ENCODE measurements at regions not wholly inside any gene's neighbourhood (a gene's known extent, or its start where the extent isn't known, plus 50 kb on each side); places are given as distances from the start of the nearest gene placed in this dataset.

DNA sequence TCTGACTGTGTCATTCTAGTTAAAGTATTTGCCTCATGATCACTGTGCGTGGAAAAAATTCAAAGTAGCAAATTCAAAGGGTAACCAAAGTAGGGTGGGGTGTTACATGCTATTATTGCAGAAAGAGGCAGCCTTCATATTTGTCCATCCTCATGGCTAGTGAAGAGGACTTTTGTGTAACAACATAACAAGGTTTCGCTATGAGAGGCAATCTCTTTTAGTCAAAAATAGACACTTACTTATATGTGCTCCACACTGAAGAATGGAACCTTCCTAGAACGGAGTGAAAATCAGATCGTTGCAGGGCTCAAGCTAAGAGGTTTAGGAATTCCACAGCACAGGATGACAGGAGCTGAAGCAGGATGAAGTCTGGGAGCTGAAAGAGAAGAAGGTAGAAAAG lies 345.1 kb upstream of the CBLB start:
- DNase-seq (ENCODE audit: low read depth in 2 of 2), result no peak

DNA sequence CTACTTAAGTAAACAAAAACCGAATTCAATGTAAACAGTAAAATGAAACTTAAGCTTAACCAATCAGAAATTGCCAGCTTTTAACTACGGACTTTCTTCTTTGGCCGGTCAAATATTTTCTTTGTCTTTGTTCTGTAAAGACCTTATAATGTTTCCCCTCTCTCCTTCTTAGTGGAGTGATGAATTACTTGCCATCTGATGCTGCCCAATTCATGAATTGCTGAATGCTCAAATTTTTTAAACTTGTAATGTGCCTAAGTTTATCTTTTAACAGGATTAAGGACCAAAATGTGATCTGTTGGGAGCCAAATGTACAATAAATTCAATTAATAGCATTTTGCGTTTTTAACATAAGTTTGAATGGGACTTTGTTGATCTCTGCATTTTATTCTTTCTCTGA lies 345.8 kb upstream of the CBLB start:
- no peak for DNase-seq (ENCODE audit: low read depth in 2 of 2)

- no peak for DNase-seq (ENCODE audit: low read depth in 2 of 2)
These were observed 346.2 kb upstream of the CBLB start for GRCh38 chr3:106215047-106215446.

DNA sequence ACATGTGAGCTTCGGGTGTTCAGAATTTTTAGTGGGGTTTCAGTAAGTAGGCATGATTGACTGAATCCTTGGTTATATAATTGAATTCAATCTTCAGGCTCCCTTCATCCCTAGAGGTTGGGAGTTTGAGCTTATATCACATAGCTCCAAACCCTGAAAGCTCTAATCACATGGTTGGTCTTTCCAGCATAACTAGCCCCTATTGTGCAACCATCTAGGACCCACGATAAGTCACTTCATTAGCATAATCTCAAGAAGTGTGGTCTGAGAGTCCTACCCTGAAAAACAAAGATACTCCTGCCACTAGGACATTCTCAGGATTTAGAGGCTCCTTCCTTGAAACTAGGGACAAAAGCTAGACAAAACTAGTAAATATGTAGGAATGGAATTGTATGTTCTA lies 348.9 kb upstream of the CBLB start:
- no peak for DNase-seq (ENCODE audit: low read depth in 2 of 2)

- no peak for DNase-seq (ENCODE audit: low read depth in 2 of 2)
These were observed 358.3 kb upstream of the CBLB start for GRCh38 chr3:106227068-106227467.

- no peak for DNase-seq (ENCODE audit: low read depth in 2 of 2)
These were observed 359.5 kb upstream of the CBLB start for GRCh38 chr3:106228271-106228670.

DNA sequence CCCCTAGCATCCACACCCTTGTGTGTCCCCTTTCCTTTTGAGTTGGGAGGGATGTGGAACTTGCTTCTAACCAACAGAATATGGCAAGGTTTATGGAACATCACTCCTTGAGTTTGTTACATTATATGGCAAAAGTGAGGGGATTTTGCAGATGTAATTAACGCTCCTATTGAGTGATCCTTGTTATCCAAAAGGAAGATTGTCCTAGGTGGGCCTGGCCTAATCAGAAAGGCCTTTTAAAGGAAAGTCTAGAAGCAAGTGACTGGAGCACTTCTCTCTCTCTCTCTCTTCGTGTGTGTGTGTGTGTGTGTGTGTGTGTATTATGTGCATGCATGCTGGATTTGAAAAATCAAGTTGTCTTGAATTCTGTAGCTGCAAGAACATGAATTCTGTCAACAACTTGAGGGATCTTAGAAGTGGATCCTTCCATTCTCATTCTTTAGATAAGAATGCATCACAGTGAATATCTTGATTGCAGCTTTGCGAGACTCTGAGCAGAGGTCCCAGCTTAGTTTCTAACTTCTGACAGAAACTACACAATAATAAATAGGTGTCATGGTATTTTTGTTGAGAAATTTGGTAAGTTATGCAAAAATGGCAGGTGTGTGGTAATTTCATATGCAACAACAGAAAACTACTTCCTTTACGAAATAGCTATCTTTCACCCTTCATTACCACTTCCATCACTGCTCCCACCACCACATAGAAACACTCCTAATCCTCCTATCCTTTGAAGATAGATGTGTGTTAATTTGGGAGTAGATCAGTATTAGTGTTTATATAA lies 360.9 kb upstream of the CBLB start:
- DNase-seq (ENCODE audit: low read depth in 2 of 2), result no peak

- DNase-seq (ENCODE audit: low read depth in 2 of 2), result no peak
These were observed 362.3 kb upstream of the CBLB start for GRCh38 chr3:106231086-106231485.

DNA sequence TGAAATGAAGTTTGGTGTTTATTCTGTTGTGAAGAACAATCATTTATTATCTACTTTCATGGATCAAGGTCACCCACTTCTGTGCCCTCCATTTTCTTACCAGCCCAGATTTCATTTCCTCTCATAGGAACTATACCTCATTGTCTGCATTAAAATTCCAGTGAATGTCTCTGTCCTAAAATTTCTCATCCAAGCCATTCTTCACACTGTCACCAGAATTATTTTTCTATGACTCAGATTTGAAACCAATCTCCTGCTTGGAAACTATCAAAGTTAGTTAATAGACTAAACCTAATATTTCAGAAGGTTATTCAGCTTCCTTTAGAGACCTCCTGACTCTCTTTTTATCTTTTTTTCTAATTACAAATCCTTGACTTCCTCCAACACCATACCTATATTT lies 364.1 kb upstream of the CBLB start:
- DNase-seq (ENCODE audit: low read depth in 2 of 2), result no peak

DNA sequence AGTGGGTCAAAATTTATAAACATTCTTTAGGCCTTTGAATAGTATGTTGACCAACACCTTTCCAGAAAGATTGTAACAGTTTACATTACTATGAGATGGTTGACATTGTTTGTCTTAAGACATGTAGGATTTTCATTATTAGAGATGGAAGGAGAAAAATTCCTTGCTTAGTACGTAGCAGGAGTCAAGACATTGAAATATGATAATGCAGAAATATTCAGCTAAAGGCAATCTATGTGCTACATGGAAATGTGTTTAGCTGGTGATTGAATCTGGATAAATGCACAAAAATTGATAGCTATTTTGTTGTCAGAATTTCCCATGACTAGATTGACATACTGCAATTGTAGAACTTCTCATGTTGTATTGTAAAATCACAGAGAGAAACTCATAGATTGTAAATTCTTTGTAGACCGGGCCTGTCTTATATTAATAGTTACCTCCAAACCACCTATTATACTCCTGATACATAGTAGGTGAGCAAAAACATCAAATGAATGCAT lies 370.4 kb upstream of the CBLB start:
- no peak for DNase-seq (ENCODE audit: low read depth in 2 of 2)

- no peak for DNase-seq (ENCODE audit: low read depth in 2 of 2)
These were observed 372.8 kb upstream of the CBLB start for GRCh38 chr3:106241593-106241992.

GRCh38 chr3:106242781-106243180 lies 374.0 kb upstream of the CBLB start:
- no peak for DNase-seq (ENCODE audit: low read depth in 2 of 2)

DNA sequence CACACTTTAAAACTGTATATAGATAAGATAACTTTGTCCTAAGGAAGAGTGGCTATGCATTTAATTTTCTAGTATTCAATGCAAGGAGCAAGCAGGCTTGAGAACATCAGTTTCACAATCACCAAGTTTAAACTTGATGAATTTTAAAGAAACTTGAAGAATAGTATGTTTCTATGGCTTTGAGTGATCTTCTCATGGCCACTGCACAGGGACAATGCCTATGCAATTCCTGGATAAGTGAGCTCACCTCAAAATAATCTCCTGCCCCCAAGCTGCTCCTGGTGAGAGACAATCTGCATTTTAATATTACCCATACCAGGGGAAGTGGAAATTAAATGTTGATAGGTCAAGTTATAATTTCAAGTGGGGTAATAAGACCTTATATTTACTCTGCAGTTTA lies 376.6 kb upstream of the CBLB start:
- no peak for DNase-seq (ENCODE audit: low read depth in 2 of 2)

DNA sequence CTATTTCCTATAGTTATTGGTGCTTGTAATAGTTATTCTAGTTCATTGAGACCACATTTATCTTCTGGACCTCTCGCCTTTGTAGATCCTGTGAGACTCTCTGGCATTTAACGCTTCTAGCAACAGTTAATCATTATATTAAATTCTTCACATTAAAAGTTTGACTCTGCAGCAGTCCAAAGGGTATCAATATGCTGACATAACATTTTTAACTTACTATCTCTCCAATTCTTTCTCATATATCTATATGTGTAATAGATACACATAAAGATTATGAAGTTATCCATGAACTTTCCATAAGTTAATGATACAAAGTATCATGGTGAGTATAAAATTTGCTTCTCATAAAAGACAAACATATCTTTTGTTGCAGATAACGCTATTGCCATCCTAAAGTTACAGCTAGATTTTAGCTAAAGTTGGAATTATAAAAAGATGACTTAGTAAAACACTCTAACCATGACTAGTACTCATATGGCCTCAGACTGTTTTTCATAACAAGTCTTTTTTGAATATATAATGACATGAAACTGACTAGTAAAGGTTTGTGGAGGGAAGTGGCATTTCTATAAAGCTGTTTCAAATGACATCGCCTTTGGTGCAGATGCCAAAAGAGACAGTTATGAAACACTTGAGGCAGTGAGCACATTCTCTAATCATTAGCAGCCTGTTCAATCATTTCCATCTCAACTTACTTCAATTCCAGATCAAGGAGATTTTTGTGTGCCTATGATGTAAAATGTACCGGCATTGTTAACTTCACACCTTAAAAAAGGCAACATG lies 379.3 kb upstream of the CBLB start:
- no peak for DNase-seq (ENCODE audit: low read depth in 2 of 2)

DNA sequence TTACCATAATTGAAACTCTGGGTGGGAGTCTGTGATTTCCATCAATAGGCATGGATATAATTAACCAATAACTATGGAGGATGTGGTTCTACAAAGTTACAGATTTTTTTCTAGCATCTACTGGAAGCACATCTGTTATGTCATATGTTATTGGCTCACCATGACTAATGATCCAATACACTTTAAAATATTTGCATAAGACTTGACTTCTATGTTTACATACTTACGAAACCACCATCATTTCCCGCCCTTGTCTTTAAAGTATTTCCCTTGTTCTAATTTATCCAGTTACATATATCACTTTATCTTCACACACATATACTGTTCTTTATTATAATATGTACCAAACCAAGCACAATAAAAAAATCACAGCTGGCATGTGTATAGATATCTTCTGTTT lies 380.3 kb upstream of the CBLB start:
- no peak for DNase-seq (ENCODE audit: low read depth in 2 of 2)

- DNase-seq (ENCODE audit: low read depth in 2 of 2), result no peak
These were observed 381.2 kb upstream of the CBLB start for GRCh38 chr3:106249981-106250380.

DNA sequence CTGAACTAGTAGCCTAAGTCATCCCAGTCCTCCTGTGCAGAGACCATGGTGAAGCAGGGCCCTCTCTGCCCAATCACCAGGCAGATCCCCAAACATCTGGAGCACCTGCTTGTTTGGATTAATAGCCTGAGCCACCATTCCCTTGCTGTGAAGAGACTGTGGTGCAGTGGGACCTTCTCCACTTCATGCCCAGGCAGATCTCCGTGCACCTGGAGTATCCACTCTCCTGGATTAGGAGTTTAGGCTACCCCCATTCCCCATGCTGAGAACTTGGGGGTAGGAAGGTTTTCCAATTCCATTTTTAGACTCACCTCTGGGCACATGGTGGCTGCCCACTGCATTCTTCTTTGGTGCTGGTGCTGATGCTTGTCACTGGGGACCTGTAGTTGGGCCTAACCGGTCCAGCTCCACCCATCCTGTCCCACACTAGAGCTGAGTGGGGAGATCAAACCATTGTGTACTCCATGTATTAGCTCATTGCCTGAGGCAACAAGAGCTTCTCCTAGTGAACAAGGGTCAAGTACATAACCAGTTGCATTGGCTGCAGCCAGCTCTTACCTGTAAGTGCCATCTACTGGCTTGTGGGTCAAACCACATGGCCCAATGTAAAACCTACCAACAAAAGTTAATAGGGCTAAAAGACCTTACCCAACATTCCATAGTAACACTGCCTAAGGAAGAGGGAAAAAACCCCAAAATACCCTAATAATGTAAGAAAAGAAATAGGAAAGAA lies 382.5 kb upstream of the CBLB start:
- DNase-seq (ENCODE audit: low read depth in 2 of 2), result no peak

DNA sequence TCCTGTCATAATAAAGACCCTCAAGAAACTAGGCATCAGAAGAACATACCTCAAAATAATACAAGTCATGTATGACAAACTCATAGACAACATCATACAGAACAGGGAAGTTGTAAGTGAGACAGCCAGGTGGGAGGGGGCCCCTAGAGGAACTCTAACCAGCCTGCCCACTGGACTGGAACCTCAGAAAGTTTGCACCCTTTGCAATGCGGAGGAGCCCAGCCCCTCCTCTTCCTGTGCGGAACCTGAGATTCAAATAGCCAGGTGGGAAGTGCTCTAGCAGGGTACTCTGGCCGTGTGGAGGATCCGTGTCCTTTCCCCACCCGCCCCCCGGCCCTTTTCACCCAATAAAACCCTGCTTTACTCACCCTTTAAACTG lies 387.0 kb upstream of the CBLB start:
- no peak for DNase-seq (ENCODE audit: low read depth in 2 of 2)

DNA sequence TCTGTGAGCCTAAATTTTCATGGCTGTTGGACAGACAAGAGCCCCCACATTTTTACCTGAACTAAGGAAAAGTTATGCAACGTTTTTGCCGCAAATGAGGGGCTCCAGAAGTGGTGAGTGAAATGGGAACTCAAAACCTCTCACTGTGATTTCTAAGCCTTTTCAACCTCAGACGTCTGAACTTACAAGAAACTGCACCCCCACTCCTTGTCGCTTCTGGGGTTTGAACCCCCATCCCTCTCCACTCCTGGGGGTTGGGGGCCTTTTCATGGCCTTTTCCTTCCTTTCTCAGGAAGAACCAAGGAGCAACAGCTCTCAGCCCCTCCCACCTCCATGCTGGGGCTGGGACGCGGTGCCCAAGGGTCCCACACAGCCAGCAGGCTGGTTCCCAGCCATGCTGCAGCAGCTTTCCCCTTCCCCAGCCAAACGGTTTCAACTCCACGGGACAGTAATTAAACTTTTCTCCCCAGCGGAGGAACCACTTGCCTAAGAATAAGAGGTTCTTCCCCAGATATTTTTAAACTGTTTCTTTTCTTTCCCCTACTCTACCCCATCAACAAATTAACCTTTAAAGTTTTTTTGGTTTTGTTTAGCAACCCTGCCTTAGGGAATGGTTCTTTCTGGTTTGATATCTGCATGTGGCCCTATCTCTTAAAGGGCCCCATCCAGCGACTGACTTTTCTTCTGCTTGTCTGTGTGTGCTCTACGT lies 387.6 kb upstream of the CBLB start:
- DNase-seq (ENCODE audit: low read depth in 2 of 2), result no peak

GRCh38 chr3:106257172-106257571 lies 388.4 kb upstream of the CBLB start:
- no peak for DNase-seq (ENCODE audit: low read depth in 2 of 2)

GRCh38 chr3:106261396-106261795 lies 392.6 kb upstream of the CBLB start:
- DNase-seq (ENCODE audit: low read depth in 2 of 2), result no peak
